CD14-positive monocyte (primary cell): ENCODE measurements at regions not wholly inside any gene's neighbourhood (a gene's known extent, or its start where the extent isn't known, plus 50 kb on each side); places are given as distances from the start of the nearest gene placed in this dataset.

Source experiments
- DNase-seq, 3 donors: peaks; one replicate each; pipeline ENCODE4 v3.0.0-alpha.2; 2011 to 2022
- H2AFZ ChIP-seq: 2 replicates; pipeline ENCODE4 v1.6.0; 2012; ENCODE audit warnings: mild to moderate bottlenecking, low read depth, low read length, inconsistent platforms; ENCODE audit not compliant: insufficient read depth, poor library complexity, severe bottlenecking
- H3K27ac ChIP-seq, 2 donors: 1 replicate in 1 of 2; 2 replicates in 1 of 2; pipeline ENCODE4 v1.5.1; 2012 to 2013; ENCODE audit warnings: low read length in 2 of 2, control low read depth in 1 of 2, inconsistent platforms in 1 of 2, low read depth in 1 of 2, mild to moderate bottlenecking in 1 of 2
- H3K27me3 ChIP-seq, 2 donors: one replicate each; pipeline versions ENCODE4 v1.6.0 to v1.6.1; 2011 to 2013; ENCODE audit warnings: low read length in 2 of 2; ENCODE audit not compliant: control insufficient read depth in 2 of 2, insufficient read depth in 2 of 2
- H3K36me3 ChIP-seq, 2 donors: replicated peaks in 1 of 2; 1 replicate in 1 of 2; 2 replicates in 1 of 2; pipeline versions ENCODE4 v1.5.1 to v1.6.1; 2012 to 2013; ENCODE audit warnings: low read length in 2 of 2, control low read depth in 1 of 2, inconsistent platforms in 1 of 2, mild to moderate bottlenecking in 1 of 2; ENCODE audit not compliant: insufficient read depth in 2 of 2, control insufficient read depth in 1 of 2
- H3K4me1 ChIP-seq, 2 donors: 1 replicate in 1 of 2; 2 replicates in 1 of 2; pipeline versions ENCODE4 v1.5.1 to v1.6.1; 2012 to 2013; ENCODE audit warnings: low read length in 2 of 2, control low read depth in 1 of 2, inconsistent platforms in 1 of 2, mild to moderate bottlenecking in 1 of 2, moderate library complexity in 1 of 2; ENCODE audit not compliant: insufficient read depth in 2 of 2, control insufficient read depth in 1 of 2
- H3K4me2 ChIP-seq: replicated peaks from 2 replicates; pipeline ENCODE3; 2012; ENCODE audit warnings: low read length, moderate library complexity, mild to moderate bottlenecking; ENCODE audit not compliant: poor library complexity, severe bottlenecking; ENCODE audit errors: extremely low read depth
- H3K4me3 ChIP-seq, 3 experiments: fragments of 200-600 bp in 1 of 3; sonication (generic) in 1 of 3; replicated peaks in 1 of 3; 1 replicate in 2 of 3; 2 replicates in 1 of 3; pipeline ENCODE4 v1.5.1; 2011 to 2013; ENCODE audit warnings: low read length in 3 of 3, mild to moderate bottlenecking in 3 of 3, control low read depth in 2 of 3, low read depth in 2 of 3, inconsistent platforms in 1 of 3, moderate library complexity in 1 of 3
- H3K79me2 ChIP-seq: 2 replicates; pipeline ENCODE4 v1.6.0; 2012; ENCODE audit warnings: mild to moderate bottlenecking, control low read depth, inconsistent platforms, low read length, moderate library complexity; ENCODE audit not compliant: insufficient read depth
- H3K9ac ChIP-seq: 2 replicates; pipeline ENCODE4 v1.6.0; 2017; ENCODE audit warnings: low read length, mild to moderate bottlenecking; ENCODE audit not compliant: insufficient read depth, poor library complexity, severe bottlenecking
- H3K9me3 ChIP-seq, 2 donors: replicated peaks in 1 of 2; 1 replicate in 1 of 2; 2 replicates in 1 of 2; pipeline versions ENCODE4 v1.5.1 to v1.6.1; 2012 to 2013; ENCODE audit warnings: low read length in 2 of 2, control low read depth in 1 of 2; ENCODE audit not compliant: control insufficient read depth in 1 of 2, insufficient read depth in 1 of 2
- H4K20me1 ChIP-seq: 2 replicates; pipeline ENCODE4 v1.6.0; 2012; ENCODE audit warnings: mild to moderate bottlenecking, low read length, control low read depth, moderate library complexity; ENCODE audit not compliant: insufficient read depth
- H3K27ac Mint-ChIP-seq, 7 donors: one replicate each; pipeline ENCODE4 v1.8.0; 2020; ENCODE audit warnings: mild to moderate bottlenecking in 7 of 7, mixed read lengths in 7 of 7, moderate library complexity in 6 of 7, inconsistent platforms in 2 of 7
- H3K27me3 Mint-ChIP-seq, 3 donors: one replicate each; pipeline ENCODE4 v1.8.0; 2021 to 2022; ENCODE audit warnings: low read depth in 3 of 3, mild to moderate bottlenecking in 3 of 3, mixed read lengths in 3 of 3, moderate library complexity in 3 of 3, inconsistent platforms in 1 of 3
- H3K36me3 Mint-ChIP-seq, 2 donors: one replicate each; pipeline ENCODE4 v1.8.0; 2020; ENCODE audit warnings: mixed read lengths in 2 of 2, inconsistent platforms in 1 of 2, mild to moderate bottlenecking in 1 of 2
- H3K4me1 Mint-ChIP-seq: one replicate; pipeline ENCODE4 v1.8.0; 2020; ENCODE audit warnings: mild to moderate bottlenecking, mixed read lengths
- H3K4me3 Mint-ChIP-seq, 2 donors: one replicate each; pipeline ENCODE4 v1.8.0; 2020; ENCODE audit warnings: mild to moderate bottlenecking in 2 of 2, mixed read lengths in 2 of 2, moderate library complexity in 1 of 2
- H3K9me3 Mint-ChIP-seq, 7 donors: one replicate each; pipeline ENCODE4 v1.8.0; 2020 to 2022; ENCODE audit warnings: mixed read lengths in 7 of 7, mild to moderate bottlenecking in 6 of 7, moderate library complexity in 6 of 7, inconsistent platforms in 2 of 7
- WGBS: methylation state at CpG from one replicate; pipeline ENCODE4 v1.1.5; 2013; ENCODE audit warnings: missing lambda C conversion rate; ENCODE audit not compliant: insufficient coverage; 5-methylcytosine and 5-hydroxymethylcytosine counted together
- intact Hi-C, 2 donors: fragments of 100-400 bp; cut with micrococcal nuclease; formaldehyde crosslinking; loops; one replicate each; pipeline versions ENCODE4 v1.15.0 to v1.15.1; 2023
- TF ChIP-seq, protein P1 (sequence below): fragments of 200-600 bp; IDR thresholded peaks from one replicate; pipeline ENCODE4 v1.8.0; 2022; ENCODE audit warnings: antibody characterized with exemption, mild to moderate bottlenecking

DNA sequence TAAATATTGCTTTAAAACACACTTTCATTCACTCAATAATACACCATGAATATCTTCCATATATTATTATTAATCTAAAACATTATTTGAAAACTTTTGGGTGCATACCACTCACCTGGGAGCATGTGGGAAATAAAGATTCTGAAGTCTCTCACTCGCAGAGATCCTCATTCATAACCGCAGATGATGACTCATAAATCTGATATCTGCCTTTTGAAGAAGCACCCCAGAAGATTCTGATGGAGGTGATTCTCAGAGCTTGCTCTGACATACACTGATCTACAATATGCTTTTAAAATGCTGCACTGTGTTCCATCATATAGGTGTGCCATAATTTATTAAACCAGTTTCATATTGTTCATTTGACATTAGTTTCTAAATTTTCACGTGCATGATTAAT lies 135.0 kb upstream of the SGK1 start:
- no peaks in the 10 kb centered on the region for H3K36me3 ChIP-seq
- Mint-ChIP-seq H3K27me3 (no peaks in the 10 kb centered on the region), H3K4me3 (no peak overlapping the region), H3K27ac (no peak overlapping the region), H3K9me3 (peaks cover 0 to 3% (median 0%) of the 10 kb centered on the region in 7 donors), H3K36me3 (peaks cover 0 to 2% of the 10 kb centered on the region in 2 donors), H3K4me1 (peaks cover 11% of the 10 kb centered on the region)
- DNase-seq, result no peak
- no peak overlapping the region for H3K9ac ChIP-seq
- no peaks in the 10 kb centered on the region for H3K79me2 ChIP-seq
- H3K9me3 ChIP-seq, result no peaks in the 10 kb centered on the region
- no peak overlapping the region for H3K4me2 ChIP-seq
- no peaks in the 10 kb centered on the region for H3K27me3 ChIP-seq
- TF ChIP-seq, protein P1, sequence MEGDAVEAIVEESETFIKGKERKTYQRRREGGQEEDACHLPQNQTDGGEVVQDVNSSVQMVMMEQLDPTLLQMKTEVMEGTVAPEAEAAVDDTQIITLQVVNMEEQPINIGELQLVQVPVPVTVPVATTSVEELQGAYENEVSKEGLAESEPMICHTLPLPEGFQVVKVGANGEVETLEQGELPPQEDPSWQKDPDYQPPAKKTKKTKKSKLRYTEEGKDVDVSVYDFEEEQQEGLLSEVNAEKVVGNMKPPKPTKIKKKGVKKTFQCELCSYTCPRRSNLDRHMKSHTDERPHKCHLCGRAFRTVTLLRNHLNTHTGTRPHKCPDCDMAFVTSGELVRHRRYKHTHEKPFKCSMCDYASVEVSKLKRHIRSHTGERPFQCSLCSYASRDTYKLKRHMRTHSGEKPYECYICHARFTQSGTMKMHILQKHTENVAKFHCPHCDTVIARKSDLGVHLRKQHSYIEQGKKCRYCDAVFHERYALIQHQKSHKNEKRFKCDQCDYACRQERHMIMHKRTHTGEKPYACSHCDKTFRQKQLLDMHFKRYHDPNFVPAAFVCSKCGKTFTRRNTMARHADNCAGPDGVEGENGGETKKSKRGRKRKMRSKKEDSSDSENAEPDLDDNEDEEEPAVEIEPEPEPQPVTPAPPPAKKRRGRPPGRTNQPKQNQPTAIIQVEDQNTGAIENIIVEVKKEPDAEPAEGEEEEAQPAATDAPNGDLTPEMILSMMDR, result no peak
- no peaks in the 10 kb centered on the region for H4K20me1 ChIP-seq
- H2AFZ ChIP-seq, result no peak overlapping the region
- no peak overlapping the region for H3K4me3 ChIP-seq
- no CpG with 5 or more reads among the region's 3 CpGs for WGBS
- intact Hi-C loops, result loop anchor here in 1 of 2 donors (5.0 kb wide), 1 partner anchor 59 kb away; no protein-coding TSS in a partner anchor
- H3K27ac ChIP-seq, result no peak overlapping the region
- peaks cover 5 to 8% of the 10 kb centered on the region in 2 donors for H3K4me1 ChIP-seq

- intact Hi-C loops, result loop anchor here in 1 of 2 donors (5.0 kb wide), 1 partner anchor 61 kb away; no protein-coding TSS in a partner anchor
- Mint-ChIP-seq H3K36me3 (peaks cover 0 to 4% of the 10 kb centered on the region in 2 donors), H3K4me1 (peaks cover 22% of the 10 kb centered on the region), H3K27me3 (no peaks in the 10 kb centered on the region), H3K27ac (peak overlapping the region in 1 of 7 donors; percentile 82), H3K9me3 (peaks cover 0 to 3% (median 0%) of the 10 kb centered on the region in 7 donors), H3K4me3 (no peak overlapping the region)
- no peak overlapping the region for H3K4me2 ChIP-seq
- H3K27me3 ChIP-seq, result no peaks in the 10 kb centered on the region
- H3K9me3 ChIP-seq, result no peaks in the 10 kb centered on the region
- TF ChIP-seq, protein P1, result no peak
- no peaks in the 10 kb centered on the region for H3K79me2 ChIP-seq
- peaks cover 14 to 18% of the 10 kb centered on the region in 2 donors for H3K4me1 ChIP-seq
- no peak overlapping the region for H3K4me3 ChIP-seq
- no peak overlapping the region for H3K27ac ChIP-seq
- H4K20me1 ChIP-seq, result no peaks in the 10 kb centered on the region
- WGBS, result 100% methylated on average over 1 of the region's 1 CpG
- H3K36me3 ChIP-seq, result no peaks in the 10 kb centered on the region
- H3K9ac ChIP-seq, result no peak overlapping the region
- DNase-seq, result no peak
- no peak overlapping the region for H2AFZ ChIP-seq
Observed at GRCh38 chr6:134451529-134451928, 133.6 kb upstream of the SGK1 start.
